ENCODE measurements at regions not wholly inside any gene's neighbourhood (a gene's known extent, or its start where the extent isn't known, plus 50 kb on each side); places are given as distances from the start of the nearest gene placed in this dataset.
A peak's percentile ranks its signal among the peaks of the same experiment; 100 is the strongest.
"Not testable (repeated sequence)": the region's sequence is repeated elsewhere in the genome, so short reads cannot be mapped to it uniquely, and the experiment has no call there.

DNA sequence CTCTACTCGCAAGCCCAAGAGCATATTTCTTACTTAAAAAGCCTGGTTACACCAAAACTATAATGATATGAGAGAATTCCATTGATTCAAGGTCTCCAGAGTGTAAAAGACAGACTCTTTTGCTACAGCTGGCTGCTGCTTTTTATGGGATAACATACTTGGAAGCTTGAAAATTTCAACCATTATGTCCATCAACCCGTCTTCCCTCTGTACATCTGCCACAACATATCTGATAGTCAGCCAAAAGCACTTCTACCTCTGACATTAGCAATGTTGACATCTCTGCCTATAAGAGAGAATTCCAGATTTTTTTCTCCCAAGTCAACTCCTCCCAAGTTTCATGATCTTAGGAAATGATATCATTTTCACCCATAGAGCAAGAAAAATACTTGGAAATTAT is 54.4 kb upstream of the IQCM start:
- DNase-seq (ENCODE audit: low spot score): no peak

DNA sequence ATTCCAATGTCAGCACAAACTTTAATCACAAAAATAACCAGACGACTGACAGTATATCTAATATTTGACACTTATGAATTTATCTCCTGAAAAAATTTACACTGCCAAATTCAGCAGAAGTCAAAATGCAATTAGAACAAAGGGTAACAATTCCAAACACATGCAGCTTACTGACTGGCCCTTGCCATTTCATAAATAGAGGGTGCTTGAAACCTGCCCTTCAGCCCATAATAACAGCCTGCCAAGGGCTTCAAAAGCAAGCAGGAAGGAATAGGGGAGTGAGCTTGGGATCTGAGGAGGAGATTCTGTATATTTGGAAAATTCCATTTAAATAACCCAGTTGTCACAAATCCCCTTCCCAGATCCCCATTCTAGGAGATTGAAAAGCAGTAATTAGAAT is 66.1 kb upstream of the IQCM start:
- DNase-seq (ENCODE audit: low spot score): no peak

DNA sequence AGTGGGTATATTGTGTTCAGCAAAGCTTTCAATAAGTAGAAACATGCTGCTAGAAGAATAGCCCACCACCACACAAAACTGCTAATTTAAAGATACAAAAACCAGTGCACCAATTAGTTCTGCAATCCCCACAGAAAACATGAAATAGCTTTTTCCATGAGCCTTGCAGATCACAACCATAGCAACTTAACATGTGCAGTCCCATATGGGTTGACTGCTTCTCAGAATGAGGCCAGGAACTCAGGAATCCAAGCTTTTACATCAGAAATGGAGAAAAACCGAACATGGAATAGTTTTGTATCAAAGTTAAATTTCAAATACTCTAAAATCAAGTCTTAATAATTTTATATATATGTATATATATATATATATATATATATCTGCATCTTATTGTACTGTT is 66.6 kb upstream of the IQCM start:
- no peak for DNase-seq (ENCODE audit: low spot score)

DNA sequence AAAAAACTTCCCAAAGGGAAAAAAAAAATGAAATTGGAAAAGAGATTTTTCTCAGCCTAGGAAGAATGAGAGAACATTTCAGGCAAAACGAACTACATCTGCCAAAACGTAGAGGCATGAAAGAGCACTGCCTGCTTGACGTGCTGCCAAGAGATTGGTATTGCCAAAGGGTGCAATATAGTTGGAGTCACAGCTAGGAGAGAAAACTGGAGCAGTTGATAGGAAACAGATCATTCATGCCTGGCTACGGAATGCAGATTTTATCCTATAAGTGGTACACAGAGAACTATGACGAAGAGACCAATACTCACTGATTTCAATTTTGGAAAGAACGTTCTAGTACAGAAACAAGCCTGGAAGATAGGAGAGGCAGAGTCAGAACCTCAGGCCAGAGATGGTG is 68.4 kb upstream of the IQCM start:
- no peak for DNase-seq (ENCODE audit: low spot score)

DNA sequence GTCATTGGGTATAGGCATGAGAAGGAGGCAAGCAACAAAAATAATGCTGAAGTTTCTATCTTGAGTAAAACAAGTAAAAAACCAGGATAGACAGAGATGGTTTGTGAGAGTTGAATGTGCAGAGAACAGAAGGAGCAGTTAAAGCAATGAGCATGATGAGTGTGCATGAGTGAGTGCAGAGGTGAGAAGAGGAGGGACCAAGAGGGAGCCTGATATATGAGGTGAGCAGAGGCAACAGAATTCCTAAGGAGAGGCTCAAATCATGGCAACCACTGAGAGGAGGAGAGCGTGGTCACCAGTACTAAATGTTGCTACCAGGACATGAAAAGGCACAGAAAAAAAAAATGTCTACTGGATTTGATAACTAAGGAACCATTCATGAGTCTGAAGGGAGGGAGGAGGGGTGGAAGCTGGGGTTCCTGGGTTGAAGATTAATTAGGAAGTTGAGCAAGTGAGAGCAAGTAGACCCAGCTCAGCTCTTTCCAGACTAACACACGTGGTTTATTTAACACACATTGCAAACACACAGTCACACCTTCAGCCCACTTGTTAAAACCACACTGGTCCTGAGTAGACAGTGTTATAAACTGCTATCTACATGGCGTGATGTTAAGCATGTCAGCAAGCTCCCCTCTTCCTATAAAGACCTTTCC is 69.0 kb upstream of the IQCM start:
- DNase-seq (ENCODE audit: low spot score): no peak

DNA sequence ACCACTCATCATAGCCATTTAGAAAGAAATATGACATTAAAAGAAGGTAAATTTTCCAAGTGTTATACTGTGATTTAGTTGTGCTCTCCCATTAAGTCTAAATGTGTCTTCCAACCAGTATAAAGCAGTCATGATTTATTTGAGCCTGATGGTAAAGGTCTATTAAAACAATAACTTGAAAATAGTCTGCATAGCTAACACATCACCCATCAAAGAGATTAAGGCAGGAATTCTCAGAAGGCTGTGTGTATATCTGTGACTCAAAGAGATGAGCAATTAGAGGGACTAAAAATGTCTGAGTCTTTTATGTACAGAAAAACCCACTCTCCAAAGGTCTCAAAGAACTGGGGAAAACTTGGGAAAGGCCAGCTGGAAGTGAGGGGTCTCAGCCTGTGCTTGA is 70.3 kb upstream of the IQCM start:
- DNase-seq (ENCODE audit: low spot score): no peak

DNA sequence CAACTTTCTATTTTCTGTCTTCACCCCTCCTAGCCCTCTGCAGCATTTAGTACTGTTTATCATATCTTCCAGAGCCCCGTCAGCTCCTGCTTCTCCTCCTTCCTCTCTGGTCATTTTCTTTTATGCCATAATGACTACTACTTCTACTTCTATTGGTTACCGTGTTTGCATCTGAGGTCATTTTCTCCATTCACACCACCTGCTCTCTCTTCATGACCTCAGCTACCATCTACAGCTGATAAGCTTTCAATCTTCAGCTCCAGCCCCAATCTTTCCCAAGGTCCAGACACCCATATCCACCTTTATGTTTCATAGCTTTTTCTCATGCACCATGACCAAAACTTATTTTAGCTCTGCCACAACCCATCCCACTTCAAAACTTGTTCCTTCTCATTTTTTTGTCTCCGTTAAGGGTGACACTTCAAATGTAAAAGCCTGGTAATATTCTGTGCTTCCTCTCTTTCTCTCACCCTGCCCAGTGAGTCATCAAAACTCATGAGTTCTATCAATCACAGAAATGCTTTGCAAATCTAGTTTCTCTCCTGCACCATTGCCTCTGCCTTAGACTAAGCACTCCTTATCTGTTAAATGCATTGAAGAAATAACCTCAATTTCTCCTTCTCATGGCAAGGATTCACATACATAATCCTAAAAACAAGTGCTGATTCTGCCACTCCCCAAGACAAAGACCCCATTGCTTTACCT is 71.3 kb upstream of the IQCM start:
- no peak for DNase-seq (ENCODE audit: low spot score)

DNA sequence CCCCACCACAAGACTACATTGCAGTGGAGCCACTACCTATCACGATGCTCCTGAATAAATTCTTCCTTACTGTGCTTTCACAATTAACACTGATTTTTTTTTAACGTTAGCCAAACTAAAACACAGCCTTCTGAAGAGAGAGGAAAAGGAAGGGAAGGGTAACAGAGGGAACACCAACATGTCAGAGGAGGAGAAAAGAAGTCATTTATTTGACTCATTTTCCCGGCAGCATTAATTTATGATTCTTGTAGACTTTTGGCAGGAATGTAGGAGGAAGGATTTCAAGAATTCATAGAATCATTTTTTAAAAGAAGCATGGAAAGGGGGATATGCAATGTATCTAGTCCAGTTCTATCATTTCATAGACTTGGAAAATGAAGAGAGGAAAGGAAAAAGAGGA is 74.3 kb upstream of the IQCM start:
- no peak for DNase-seq (ENCODE audit: low spot score)

DNA sequence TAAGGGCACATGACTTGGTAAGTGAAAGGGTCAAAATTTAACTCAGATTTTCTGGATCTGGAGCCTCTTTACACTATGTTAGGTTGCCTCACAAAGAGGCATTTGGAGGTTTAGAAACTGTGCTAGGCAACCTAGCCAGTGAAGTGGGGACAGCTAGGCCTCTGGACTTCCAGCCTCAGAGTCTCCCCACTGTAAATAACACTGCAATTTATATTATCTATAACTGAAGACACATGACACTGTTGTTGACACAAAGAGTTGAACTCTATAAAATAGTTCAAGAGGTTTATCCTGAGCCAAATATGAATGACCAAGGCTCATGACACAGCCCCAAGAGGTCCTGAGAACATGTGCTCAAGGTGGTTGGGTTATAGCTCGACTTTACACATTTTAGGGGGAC is 74.9 kb upstream of the IQCM start:
- DNase-seq (ENCODE audit: low spot score): no peak

DNA sequence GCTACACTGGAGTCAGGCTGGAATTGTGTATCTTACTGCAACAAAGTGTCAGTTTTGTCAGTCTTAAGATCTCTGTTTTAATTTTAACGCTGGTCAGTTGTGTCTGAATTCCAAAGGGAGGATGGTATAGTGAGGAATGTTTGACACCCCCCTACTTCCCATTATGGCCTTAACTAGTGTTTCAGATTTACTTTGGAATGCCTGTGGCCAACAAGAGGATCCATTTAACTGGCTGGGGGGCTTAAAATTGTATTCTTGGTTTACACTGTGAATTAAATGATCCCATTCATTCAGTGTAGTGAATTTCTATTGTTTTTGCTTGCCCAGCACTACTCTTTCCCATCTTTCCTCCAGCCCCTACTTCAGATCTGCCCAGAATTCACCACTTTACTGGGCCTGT is 75.8 kb upstream of the IQCM start:
- DNase-seq (ENCODE audit: low spot score): no peak

DNA sequence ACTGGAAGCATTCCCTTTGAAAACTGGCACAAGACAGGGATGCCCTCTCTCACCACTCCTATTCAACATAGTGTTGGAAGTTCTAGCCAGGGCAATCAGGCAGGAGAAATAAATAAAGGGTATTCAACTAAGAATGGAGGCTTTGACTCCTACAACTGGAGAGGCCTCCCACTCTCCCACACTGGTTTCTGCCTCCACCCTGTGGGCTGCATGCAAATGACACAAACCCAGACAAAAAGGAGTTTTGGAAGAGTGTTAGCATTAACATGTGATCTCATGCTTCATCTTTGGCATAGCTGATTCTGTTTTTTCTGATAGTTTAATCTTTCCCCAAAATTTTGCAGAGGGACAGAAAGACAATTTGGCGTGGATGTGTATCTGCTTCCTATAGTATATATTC is 80.8 kb upstream of the IQCM start:
- peak; percentile 56 for DNase-seq (ENCODE audit: low spot score)

DNA sequence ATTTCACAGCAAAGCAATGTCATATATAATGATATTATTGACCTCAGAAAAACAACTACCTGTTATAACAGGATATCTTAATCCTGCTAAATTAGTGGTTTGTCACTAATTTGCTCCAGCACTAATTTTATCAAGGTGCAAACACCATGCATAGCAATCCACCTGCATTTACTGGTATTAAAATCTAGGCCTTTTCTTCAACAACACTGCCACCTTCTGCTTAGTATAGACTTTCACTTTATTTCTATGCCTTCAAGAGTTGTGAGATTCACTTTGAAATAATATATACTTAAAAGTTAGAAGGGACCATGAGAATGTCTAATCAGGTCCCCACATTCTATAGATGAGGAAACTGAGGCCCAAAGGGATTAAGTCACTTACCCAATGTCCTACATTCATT is 82.1 kb upstream of the IQCM start:
- peak; percentile 43 for DNase-seq (ENCODE audit: low spot score)

DNA sequence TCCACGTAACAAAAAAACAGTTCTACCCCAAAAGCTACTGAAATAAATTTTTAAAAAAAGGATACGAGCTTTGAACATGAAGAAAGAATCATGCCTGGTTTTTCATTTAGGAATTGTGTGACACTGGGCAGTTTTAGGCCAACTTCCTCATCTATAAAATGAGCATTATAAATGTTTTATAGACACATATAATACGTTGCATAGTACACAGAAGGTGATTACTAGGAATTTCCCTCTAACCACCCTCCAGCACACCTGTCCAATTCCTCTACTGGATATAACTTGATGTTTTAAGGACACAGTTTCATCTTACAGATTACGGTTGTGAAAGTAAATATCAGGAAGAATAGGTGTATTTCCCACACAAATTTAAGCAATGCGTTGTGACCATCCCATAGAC is 85.5 kb upstream of the IQCM start:
- no peak for DNase-seq (ENCODE audit: low spot score)

DNA sequence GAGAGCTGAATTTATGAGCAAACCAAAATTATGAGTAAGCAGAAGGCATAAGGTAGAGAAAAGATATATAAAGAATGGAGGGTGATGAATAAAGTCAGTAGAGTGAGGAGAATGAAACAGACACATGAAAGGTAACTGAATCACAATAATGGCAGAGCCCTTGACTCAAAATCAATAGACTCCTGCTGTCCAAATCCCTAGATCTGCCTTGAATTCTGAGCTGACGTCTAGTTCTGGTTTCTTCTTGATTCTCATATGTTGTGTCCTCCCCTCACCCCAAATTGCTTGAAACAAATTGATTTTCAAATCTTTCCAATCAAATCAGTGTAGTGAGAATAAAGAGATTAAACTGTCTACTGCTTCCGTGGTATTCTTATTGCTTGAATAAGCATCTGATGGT is 86.6 kb upstream of the IQCM start:
- DNase-seq (ENCODE audit: low spot score): no peak

DNA sequence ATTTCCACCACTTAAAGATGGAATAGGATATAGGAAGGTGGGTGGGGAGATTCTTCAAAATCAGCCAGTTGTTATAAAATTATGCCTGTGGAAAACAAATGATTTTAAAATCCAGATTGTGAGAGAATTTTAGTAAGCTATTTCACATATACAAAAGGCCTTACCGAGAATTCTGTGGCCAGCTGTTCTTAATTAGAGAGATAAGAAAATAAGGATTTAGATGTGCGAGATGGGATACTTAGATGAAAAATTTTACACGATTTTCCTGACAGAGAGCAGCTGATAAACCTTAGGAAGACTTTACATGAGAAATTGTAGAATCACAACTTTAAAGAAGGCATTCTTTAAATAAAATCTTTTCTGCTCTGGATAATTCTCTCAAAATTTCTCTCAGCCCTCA is 94.5 kb upstream of the IQCM start:
- DNase-seq (ENCODE audit: low spot score): no peak

DNA sequence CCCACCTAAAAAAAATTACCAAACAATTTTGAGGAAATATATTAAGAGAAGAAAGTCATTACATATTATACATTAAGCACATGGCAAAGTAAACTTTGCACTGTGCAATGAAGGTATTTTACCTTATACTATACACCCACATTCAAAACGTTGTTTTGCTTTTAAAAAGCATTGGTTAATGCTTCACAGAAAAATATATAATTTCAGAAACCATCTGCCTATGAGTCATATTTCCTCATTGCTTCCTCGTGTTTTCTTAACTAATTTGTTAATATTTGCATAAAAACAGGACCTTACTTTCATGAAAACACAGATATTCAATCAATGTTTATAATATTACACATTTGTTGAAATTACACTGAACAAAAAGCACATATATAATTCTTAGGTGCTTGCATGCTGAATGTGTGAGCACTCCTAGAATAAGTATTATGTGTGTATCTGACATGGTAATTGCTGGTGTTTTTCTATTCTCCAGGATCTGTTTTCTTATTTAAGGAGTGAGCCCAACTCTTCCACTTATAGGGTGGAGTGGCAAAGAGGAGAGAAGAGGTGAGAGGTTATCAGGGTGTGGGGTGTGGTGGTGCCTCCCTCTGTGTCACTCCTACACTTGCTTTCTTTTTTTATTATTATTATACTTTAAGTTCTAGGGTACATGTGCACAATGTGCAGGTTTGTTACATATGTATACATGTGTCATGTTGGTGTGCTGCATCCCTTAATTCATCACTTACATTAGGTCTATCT is 95.1 kb upstream of the IQCM start:
- DNase-seq (ENCODE audit: low spot score): no peak

DNA sequence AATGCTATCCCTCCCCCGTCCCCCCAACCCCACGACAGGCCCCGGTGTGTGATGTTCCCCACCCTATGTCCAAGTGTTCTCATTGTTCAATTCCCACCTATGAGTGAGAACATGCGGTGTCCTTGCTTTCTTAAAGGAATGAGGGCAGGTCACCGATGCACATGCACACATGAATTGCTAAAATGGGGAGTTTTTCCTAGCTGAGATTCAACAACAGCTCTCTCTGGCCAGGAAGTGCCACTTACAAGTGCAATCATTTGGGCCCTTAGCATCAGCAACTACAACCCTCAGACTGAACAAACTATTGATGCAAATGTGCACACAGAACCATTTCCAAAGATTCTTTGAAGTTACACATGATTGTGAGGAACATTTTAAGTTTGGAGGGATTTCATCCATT is 95.7 kb upstream of the IQCM start:
- no peak for DNase-seq (ENCODE audit: low spot score)

DNA sequence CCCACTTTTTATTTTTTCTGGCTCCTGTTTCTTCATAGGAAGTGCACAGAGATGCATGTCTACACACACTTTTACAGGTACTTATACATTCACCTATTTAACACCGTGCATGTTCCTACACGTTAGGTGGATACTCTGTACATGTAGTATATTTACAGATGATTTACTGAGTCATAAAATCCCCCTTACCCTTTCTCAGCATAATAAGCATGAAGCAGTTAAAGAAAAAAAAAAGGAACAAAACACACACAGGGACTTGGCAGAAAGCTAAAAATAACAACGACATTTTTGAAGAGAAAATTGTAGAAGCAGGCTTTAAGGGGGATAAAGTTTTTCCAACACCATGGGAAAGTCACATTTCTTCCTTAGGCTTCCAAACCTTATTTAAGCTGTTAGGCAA is 96.4 kb upstream of the IQCM start:
- no peak for DNase-seq (ENCODE audit: low spot score)

DNA sequence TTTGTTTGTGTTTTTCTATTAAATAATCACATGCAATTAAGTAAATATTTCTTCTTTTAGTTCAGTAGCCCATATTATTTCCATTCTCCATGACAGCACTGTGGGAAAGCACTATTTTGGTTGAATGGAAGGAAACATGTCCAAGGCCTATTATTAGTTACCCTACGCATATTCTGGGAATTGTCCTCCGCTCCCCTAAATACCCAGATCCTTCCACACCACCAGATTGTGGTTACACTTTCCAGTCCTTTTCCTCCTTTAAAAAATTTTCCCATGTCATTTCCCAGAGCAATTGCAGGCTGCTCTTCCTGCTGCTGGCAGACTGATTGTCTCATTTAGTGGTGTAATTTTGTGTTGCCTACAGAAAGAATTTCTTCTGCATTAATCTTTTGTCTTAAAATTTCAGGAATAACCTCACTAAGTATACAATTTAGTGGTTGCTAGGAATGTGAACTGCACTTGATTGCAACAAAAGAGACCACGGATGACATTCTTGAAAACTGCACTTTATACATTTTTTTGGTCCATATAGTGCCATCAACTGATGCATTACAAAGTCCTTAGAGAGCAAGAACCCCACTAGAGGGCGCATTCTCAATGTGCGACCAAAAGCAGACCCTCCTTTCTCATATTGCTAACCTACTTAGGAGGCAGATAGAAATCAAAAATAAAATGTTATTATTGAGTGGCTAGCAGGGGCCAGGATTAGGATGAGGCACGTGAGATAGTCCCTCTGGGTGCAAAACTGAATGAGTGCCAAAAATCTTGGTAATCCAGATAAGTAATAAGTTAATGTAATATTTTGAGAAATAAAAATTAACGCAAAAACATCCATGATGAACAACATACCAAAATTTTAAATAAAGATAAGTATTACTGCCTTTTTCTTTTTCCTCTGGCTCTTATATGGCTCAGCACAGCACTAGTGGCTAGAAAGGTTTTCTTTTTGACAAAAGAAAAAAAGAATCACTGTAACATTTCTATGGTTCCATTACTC is 98.8 kb upstream of the IQCM start:
- peak; percentile 72 for DNase-seq (ENCODE audit: low spot score)

DNA sequence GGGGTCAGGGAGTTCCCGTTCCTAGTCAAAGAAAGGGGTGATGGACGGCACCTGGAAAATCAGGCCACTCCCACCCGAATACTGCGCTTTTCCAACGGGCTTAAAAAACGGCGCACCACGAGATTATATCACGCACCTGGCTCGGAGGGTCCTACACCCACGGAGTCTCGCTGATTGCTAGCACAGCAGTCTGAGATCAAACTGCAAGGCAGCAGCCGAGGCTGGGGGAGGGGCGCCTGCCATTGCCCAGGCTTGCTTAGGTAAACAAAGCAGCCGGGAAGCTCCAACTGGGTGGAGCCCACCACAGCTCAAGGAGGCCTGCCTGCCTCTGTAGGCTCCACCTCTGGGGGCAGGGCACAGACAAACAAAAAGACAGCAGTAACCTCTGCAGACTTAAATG is 100.1 kb upstream of the IQCM start:
- not testable (repeated sequence) for DNase-seq (ENCODE audit: low spot score)

DNA sequence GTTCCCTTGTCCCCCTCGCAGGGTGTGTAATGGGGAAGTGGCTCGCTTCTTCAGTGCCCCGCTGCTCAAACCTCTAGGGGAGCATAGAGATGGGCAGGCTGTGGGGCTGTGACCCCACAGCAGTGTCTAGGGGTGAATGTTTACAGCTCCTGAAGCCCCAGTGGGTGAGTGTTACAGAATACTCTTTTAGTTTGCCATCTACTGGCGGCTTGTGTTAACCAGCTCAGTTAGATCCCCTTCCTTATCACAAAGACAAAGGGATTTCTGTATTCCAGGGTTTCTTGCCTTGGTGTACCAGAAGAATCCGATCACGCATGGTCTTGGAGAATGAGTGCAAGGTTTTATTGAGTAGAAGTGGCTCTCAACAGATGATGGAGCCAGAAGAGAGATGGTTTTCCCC is 108.1 kb upstream of the IQCM start:
- DNase-seq (ENCODE audit: low spot score): no peak

DNA sequence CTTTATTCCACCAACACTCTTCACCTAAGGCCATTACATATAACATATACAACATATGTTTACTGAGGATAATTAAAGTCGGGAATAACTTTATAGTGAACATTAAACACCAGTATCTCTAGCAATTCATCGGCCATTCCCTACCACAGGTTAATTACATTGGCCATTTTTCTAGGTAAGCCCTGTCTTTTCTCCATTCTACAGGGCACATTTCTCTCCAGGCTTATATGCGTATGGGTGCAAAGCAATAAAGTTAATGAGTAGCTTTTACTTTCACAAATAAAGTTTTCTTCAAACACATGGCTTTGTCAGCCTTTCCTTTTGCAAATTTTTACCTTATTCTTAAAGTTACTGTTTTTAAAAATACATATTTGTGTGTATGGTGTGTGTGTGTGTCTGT is 111.9 kb upstream of the IQCM start:
- DNase-seq (ENCODE audit: low spot score): no peak
